WTC11 (cell line): ENCODE measurements at regions not wholly inside any gene's neighbourhood (a gene's known extent, or its start where the extent isn't known, plus 50 kb on each side); places are given as distances from the start of the nearest gene placed in this dataset.

Source experiments
- ATAC-seq: fragments of 200-7000 bp; cut with Tn5 transposase; 2 replicates; pipeline ENCODE4 v1.10.0; 2021; ENCODE audit warnings: mild to moderate bottlenecking, moderate library complexity
- CTCF ChIA-PET: fragments of 300-600 bp; sonication (Branson Sonifier 250); formaldehyde crosslinking; loops from one replicate; lab custom pipeline; 2021; ENCODE audit warnings: antibody characterized with exemption; lab: Charles Lee
- POLR2A ChIA-PET: fragments of 350-600 bp; sonication (Branson Sonifier 250); formaldehyde crosslinking; loops from one replicate; lab custom pipeline; 2021; ENCODE audit warnings: antibody characterized with exemption; lab: Charles Lee
- DNase-seq: peaks from one replicate; pipeline ENCODE4 v3.0.0; 2021; ENCODE audit warnings: low spot score
- H3K27ac Mint-ChIP-seq: 2 replicates; pipeline ENCODE4 v1.8.0; 2021; ENCODE audit warnings: mixed read lengths
- H3K27me3 Mint-ChIP-seq: 2 replicates; pipeline ENCODE4 v1.8.0; 2021; ENCODE audit warnings: low read depth, mild to moderate bottlenecking, moderate library complexity, mixed read lengths
- H3K36me3 Mint-ChIP-seq: 2 replicates; pipeline ENCODE4 v1.8.0; 2021; ENCODE audit warnings: mixed read lengths
- H3K4me1 Mint-ChIP-seq: 2 replicates; pipeline ENCODE4 v1.8.0; 2022; ENCODE audit warnings: mixed read lengths
- H3K4me3 Mint-ChIP-seq: 2 replicates; pipeline ENCODE4 v1.8.0; 2021; ENCODE audit warnings: mild to moderate bottlenecking, moderate library complexity, mixed read lengths
- H3K9me3 Mint-ChIP-seq: 2 replicates; pipeline ENCODE4 v1.8.0; 2021; ENCODE audit warnings: mixed read lengths
- ATF1 ChIP-seq: sonication (generic); formaldehyde crosslinking; IDR thresholded peaks from 2 replicates; pipeline ENCODE4 v1.8.1; 2023; ENCODE audit warnings: mild to moderate bottlenecking, moderate library complexity, missing genetic modification reagents
- CBFB ChIP-seq: sonication (generic); formaldehyde crosslinking; IDR thresholded peaks from 2 replicates; pipeline ENCODE4 v1.8.1; 2022; ENCODE audit warnings: mild to moderate bottlenecking, low read depth, missing genetic modification reagents
- HMGA2 ChIP-seq: fragments of 250-450 bp; sonication (Bioruptor Pico); IDR thresholded peaks from 2 replicates; pipeline ENCODE4 v1.4.0; 2021; ENCODE audit warnings: mild to moderate bottlenecking, moderate library complexity
- NR3C1 ChIP-seq: sonication (generic); formaldehyde crosslinking; conservative IDR thresholded peaks from 2 replicates; pipeline ENCODE4 v1.8.1; 2023; ENCODE audit warnings: low read depth, mild to moderate bottlenecking, missing genetic modification reagents
- PRDM15 ChIP-seq: sonication (generic); formaldehyde crosslinking; IDR thresholded peaks from 2 replicates; pipeline ENCODE4 v1.8.0; 2022; ENCODE audit warnings: missing genetic modification reagents
- ZNF138 ChIP-seq: sonication (generic); formaldehyde crosslinking; conservative IDR thresholded peaks from 2 replicates; pipeline ENCODE4 v1.8.1; 2022; ENCODE audit warnings: mild to moderate bottlenecking, moderate library complexity, missing genetic modification reagents
- ZNF219 ChIP-seq: sonication (generic); formaldehyde crosslinking; IDR thresholded peaks from 2 replicates; pipeline ENCODE4 v1.8.0; 2023; ENCODE audit warnings: missing genetic modification reagents, mild to moderate bottlenecking, borderline replicate concordance
- ZNF423 ChIP-seq: fragments of 250-450 bp; sonication (Bioruptor Pico); IDR thresholded peaks from 2 replicates; pipeline ENCODE4 v2.1.2; 2022; ENCODE audit warnings: mild to moderate bottlenecking, moderate library complexity
- TF ChIP-seq, protein P1 (sequence below): sonication (generic); formaldehyde crosslinking; IDR thresholded peaks from 2 replicates; pipeline ENCODE4 v1.8.1; 2023; ENCODE audit warnings: mild to moderate bottlenecking, moderate library complexity, missing genetic modification reagents
- TF ChIP-seq, protein P2 (sequence below): sonication (generic); formaldehyde crosslinking; IDR thresholded peaks from 2 replicates; pipeline ENCODE4 v1.8.1; 2023; ENCODE audit warnings: mild to moderate bottlenecking, missing genetic modification reagents, borderline replicate concordance
- TF ChIP-seq, protein P3 (sequence below): fragments of 250-450 bp; sonication (Bioruptor Pico); conservative IDR thresholded peaks from 2 replicates; pipeline ENCODE4 v1.9.0; 2021; ENCODE audit warnings: mild to moderate bottlenecking
- TF ChIP-seq, protein P4 (sequence below): sonication (generic); formaldehyde crosslinking; conservative IDR thresholded peaks from 2 replicates; pipeline ENCODE4 v1.8.1; 2023; ENCODE audit warnings: mild to moderate bottlenecking, low read depth, missing genetic modification reagents, moderate library complexity
- TF ChIP-seq, protein P5 (sequence below): fragments of 250-450 bp; sonication (Bioruptor Pico); IDR thresholded peaks from 2 replicates; pipeline ENCODE4 v1.9.0; 2021; ENCODE audit warnings: mild to moderate bottlenecking, borderline replicate concordance
- TF ChIP-seq, protein P6 (sequence below): fragments of 250-450 bp; sonication (Bioruptor Pico); IDR thresholded peaks from 2 replicates; pipeline ENCODE4 v2.1.2; 2022; ENCODE audit warnings: mild to moderate bottlenecking, moderate library complexity

DNA sequence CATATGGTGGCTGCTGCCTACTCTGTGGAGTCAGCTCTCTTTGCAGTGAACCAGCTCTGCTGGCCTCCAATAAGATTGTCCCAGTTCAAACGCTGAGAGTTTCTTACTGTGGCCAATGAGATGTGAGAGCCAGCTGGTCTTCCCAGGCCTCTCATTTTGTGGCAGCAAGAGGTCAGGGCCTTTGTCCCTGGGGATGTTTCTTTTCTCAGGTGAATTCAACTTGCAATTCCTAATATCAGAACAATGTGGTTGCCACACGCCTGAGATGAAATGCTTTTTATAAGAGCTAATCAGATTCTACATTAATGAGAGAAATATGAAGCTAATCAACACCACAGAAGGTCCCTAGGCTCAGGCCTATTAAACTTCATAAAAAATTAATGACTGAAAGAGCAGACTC, 660.1 kb upstream of the CAMK1G start (continued):
- TF ChIP-seq, protein P1, sequence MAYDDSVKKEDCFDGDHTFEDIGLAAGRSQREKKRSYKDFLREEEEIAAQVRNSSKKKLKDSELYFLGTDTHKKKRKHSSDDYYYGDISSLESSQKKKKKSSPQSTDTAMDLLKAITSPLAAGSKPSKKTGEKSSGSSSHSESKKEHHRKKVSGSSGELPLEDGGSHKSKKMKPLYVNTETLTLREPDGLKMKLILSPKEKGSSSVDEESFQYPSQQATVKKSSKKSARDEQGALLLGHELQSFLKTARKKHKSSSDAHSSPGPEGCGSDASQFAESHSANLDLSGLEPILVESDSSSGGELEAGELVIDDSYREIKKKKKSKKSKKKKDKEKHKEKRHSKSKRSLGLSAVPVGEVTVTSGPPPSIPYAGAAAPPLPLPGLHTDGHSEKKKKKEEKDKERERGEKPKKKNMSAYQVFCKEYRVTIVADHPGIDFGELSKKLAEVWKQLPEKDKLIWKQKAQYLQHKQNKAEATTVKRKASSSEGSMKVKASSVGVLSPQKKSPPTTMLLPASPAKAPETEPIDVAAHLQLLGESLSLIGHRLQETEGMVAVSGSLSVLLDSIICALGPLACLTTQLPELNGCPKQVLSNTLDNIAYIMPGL (CRISPR knock-in tag) = no peak
- TF ChIP-seq HMGA2 = no peak

DNA sequence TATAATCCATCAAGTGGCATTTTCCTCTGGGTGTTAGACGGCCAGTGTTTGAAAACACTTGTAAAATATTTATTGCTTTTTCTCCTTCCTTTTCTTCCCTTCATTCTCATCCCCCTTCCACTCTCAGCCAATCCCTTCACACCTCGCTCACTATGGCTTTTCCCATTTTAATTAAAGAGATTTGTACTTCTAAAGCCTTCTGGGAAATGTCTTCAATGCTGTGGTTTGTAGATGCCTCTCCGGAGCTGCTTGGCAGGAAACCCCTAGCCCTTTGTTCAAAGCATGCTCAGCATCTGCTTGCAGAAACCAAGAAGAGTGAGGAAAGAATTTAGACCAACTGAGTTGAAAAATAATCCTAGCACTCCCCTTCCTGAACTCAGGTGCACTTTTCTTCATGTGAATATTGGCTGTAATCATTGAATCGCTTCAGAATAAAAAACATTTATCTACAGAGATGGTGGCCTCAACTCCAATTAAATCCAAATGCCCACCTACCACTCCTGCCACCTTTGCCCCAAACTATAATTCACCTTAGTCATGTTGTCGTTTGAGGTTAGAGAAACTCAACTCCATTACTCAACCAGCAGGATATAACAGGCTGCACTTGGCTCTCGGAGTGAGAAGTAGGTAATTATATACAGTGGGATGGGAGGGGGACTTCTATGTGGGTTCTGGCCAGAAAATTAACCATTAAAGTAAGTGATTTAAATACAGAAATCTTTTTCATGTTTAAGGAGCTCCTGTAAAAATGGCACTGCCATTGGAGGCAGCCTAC, 659.4 kb upstream of the CAMK1G start:
- no peak overlapping the region for H3K4me3 Mint-ChIP-seq
- H3K27me3 Mint-ChIP-seq = no peaks in the 10 kb centered on the region
- ChIA-PET CTCF (no interaction called here), POLR2A (no interaction called here)
- DNase-seq = no peak
- H3K4me1 Mint-ChIP-seq = peaks cover 6% of the 10 kb centered on the region
- H3K36me3 Mint-ChIP-seq = no peaks in the 10 kb centered on the region
- ATAC-seq = no peak
- H3K9me3 Mint-ChIP-seq = peaks cover 21% of the 10 kb centered on the region
- no peak overlapping the region for H3K27ac Mint-ChIP-seq
- TF ChIP-seq, protein P2, sequence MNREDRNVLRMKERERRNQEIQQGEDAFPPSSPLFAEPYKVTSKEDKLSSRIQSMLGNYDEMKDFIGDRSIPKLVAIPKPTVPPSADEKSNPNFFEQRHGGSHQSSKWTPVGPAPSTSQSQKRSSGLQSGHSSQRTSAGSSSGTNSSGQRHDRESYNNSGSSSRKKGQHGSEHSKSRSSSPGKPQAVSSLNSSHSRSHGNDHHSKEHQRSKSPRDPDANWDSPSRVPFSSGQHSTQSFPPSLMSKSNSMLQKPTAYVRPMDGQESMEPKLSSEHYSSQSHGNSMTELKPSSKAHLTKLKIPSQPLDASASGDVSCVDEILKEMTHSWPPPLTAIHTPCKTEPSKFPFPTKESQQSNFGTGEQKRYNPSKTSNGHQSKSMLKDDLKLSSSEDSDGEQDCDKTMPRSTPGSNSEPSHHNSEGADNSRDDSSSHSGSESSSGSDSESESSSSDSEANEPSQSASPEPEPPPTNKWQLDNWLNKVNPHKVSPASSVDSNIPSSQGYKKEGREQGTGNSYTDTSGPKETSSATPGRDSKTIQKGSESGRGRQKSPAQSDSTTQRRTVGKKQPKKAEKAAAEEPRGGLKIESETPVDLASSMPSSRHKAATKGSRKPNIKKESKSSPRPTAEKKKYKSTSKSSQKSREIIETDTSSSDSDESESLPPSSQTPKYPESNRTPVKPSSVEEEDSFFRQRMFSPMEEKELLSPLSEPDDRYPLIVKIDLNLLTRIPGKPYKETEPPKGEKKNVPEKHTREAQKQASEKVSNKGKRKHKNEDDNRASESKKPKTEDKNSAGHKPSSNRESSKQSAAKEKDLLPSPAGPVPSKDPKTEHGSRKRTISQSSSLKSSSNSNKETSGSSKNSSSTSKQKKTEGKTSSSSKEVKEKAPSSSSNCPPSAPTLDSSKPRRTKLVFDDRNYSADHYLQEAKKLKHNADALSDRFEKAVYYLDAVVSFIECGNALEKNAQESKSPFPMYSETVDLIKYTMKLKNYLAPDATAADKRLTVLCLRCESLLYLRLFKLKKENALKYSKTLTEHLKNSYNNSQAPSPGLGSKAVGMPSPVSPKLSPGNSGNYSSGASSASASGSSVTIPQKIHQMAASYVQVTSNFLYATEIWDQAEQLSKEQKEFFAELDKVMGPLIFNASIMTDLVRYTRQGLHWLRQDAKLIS (CRISPR knock-in tag) = no peak
- TF ChIP-seq ZNF219 (CRISPR knock-in tag) (no peak), NR3C1 (CRISPR knock-in tag) (no peak), ATF1 (CRISPR knock-in tag) (no peak), PRDM15 (CRISPR knock-in tag) (no peak), ZNF138 (CRISPR knock-in tag) (no peak), CBFB (CRISPR knock-in tag) (no peak), ZNF423 (no peak)
- TF ChIP-seq, protein P3, sequence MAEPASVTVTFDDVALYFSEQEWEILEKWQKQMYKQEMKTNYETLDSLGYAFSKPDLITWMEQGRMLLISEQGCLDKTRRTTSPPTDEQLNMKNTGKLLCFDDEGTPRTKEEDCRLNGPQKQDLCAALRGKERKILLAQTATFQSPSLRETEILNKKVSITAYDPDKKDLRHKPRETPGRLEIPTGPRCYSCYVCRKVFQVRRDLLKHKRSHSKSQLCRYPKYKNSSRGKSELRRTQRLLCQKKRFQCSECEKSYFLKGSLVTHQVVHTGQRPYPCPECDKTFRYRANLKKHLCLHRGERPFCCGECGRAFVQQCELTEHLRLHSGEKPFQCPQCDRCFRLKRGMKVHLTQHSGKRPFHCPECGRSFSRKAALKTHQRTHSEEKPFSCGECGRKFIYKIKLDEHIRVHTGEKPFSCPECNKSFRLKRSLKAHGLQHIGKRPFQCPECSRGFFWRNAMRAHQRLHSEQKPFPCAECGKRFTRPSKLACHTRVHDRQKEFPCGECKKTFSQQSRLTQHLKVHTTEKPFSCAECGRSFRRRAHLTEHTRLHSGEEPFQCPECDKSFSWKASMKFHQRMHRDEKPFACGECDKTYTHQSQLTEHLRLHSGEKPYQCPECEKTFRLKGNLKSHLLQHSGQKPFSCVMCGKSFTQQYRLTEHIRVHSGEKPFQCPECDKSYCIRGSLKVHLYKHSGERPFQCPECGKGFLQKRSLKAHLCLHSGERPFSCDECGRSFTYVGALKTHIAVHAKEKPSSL = no peak
- TF ChIP-seq, protein P4, sequence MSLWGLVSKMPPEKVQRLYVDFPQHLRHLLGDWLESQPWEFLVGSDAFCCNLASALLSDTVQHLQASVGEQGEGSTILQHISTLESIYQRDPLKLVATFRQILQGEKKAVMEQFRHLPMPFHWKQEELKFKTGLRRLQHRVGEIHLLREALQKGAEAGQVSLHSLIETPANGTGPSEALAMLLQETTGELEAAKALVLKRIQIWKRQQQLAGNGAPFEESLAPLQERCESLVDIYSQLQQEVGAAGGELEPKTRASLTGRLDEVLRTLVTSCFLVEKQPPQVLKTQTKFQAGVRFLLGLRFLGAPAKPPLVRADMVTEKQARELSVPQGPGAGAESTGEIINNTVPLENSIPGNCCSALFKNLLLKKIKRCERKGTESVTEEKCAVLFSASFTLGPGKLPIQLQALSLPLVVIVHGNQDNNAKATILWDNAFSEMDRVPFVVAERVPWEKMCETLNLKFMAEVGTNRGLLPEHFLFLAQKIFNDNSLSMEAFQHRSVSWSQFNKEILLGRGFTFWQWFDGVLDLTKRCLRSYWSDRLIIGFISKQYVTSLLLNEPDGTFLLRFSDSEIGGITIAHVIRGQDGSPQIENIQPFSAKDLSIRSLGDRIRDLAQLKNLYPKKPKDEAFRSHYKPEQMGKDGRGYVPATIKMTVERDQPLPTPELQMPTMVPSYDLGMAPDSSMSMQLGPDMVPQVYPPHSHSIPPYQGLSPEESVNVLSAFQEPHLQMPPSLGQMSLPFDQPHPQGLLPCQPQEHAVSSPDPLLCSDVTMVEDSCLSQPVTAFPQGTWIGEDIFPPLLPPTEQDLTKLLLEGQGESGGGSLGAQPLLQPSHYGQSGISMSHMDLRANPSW (CRISPR knock-in tag) = no peak
- TF ChIP-seq, protein P5, sequence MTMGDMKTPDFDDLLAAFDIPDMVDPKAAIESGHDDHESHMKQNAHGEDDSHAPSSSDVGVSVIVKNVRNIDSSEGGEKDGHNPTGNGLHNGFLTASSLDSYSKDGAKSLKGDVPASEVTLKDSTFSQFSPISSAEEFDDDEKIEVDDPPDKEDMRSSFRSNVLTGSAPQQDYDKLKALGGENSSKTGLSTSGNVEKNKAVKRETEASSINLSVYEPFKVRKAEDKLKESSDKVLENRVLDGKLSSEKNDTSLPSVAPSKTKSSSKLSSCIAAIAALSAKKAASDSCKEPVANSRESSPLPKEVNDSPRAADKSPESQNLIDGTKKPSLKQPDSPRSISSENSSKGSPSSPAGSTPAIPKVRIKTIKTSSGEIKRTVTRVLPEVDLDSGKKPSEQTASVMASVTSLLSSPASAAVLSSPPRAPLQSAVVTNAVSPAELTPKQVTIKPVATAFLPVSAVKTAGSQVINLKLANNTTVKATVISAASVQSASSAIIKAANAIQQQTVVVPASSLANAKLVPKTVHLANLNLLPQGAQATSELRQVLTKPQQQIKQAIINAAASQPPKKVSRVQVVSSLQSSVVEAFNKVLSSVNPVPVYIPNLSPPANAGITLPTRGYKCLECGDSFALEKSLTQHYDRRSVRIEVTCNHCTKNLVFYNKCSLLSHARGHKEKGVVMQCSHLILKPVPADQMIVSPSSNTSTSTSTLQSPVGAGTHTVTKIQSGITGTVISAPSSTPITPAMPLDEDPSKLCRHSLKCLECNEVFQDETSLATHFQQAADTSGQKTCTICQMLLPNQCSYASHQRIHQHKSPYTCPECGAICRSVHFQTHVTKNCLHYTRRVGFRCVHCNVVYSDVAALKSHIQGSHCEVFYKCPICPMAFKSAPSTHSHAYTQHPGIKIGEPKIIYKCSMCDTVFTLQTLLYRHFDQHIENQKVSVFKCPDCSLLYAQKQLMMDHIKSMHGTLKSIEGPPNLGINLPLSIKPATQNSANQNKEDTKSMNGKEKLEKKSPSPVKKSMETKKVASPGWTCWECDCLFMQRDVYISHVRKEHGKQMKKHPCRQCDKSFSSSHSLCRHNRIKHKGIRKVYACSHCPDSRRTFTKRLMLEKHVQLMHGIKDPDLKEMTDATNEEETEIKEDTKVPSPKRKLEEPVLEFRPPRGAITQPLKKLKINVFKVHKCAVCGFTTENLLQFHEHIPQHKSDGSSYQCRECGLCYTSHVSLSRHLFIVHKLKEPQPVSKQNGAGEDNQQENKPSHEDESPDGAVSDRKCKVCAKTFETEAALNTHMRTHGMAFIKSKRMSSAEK (CRISPR knock-in tag) = no peak
- TF ChIP-seq, protein P6, sequence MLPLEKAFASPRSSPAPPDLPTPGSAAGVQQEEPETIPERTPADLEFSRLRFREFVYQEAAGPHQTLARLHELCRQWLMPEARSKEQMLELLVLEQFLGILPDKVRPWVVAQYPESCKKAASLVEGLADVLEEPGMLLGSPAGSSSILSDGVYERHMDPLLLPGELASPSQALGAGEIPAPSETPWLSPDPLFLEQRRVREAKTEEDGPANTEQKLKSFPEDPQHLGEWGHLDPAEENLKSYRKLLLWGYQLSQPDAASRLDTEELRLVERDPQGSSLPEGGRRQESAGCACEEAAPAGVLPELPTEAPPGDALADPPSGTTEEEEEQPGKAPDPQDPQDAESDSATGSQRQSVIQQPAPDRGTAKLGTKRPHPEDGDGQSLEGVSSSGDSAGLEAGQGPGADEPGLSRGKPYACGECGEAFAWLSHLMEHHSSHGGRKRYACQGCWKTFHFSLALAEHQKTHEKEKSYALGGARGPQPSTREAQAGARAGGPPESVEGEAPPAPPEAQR (CRISPR knock-in tag) = no peak
